ENCODE measurements at regions not wholly inside any gene's neighbourhood (a gene's known extent, or its start where the extent isn't known, plus 50 kb on each side); places are given as distances from the start of the nearest gene placed in this dataset.

DNA sequence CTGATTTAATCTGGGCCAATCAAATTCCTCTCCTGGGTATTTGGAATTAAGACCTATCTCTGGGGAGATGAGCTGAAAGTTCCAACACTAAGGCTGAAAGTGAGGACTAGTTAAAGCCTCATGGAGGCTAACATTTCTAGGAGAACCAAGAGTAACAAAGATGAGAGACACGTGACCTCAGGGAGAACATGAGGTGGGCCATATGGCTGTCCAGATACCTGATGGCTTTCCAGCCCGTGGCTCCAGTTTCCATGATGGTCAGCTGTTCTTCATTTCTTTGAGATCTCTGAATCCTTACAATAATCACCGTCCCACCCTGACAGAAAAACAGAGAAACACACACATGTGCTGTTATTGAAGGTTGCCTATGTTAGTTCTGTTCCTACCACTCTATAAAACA is 66.1 kb downstream of the LEPR start:
- DNase-seq: no peak

DNA sequence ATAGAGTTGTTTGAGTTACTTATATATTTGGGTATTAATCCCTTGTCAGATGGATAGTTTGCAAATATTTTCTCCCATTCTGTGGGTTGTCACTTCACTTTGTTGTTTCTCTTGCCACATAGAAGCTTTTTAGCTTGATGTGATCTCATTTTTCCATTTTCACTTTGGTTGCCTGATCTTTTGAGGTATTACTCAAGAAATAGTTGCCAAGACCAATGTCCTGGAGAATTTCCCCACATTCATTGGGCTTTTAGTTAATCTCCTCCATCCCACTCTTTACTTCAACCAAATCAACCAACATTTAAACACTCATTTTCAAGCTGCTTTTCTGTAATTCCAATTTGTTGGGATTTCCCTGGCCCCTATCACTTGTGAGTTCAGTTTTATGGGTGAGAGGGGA is 69.0 kb downstream of the LEPR start:
- no peak for DNase-seq

DNA sequence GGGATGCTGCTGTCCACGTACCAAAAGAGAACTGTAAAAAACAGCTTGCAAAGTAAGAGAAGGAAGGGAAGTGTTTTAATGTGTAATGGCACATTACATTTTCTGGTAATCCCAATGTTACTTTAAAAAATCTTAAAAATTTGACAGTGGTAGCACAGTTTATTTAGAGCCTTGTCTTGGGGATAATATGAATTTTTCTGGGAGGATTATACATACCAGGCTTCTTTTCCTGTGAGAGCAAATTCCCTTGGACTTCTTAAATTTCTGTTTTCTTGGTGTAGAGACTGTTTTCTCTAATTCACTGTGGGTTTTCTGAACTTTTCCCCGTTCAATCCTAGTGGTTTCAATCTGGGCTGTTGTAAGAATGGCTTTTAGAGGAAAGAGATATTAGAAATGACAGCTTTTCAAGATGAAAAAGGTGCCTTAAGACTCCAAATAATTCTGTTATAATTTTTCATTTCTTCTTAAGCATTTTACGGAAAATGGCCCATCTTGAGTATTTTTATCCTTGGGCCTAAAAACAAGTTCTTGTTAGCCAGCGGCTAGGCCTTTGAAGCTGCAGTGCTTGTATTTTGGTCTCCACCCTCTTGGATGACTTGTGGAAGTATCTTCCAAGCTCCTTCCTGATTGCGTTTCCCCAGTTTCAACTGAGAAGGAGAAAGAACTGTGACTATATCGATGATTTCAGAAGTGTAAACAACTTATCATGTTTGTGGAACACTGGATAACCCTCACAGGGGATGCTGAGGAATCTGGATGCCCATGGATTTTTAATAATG is 70.0 kb downstream of the LEPR start:
- no peak for DNase-seq

DNA sequence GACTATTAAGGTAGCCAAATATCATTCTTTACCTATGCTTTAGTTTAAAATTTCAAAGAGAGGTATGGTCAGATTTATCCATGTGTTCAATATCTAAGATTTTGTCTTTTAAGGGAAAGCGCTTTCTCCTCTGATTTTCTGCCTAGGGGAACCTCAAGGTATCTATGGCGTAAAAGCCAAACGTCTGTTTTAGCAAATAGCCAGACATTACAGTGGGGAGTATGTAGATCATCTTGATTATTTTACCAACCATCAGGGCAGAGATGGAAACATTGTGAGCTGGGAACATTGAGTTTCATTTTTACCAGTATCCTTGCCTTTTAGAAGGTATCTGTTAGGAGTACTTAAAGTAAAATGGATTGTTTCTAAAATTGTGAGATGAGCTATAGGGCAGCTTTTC is 71.0 kb downstream of the LEPR start:
- no peak for DNase-seq

DNA sequence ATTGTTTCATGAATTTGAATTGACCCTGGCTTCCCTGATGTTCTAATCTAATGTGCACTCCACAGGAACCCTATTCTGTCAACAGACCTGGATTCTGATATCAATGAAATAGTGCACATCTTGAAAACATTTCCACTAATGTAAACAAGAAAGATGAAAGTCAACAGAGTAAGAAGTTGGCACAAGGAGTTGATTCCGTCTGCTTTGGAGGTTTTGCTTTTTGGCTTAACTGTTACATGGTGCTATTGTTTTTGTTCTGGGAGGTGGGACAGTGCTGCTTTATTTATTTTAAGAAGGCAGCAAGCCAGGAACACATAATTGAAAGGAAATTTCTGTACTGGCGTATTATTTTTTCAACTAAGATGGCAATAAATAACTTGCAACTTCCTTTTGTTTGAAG is 73.3 kb downstream of the LEPR start:
- no peak for DNase-seq

DNA sequence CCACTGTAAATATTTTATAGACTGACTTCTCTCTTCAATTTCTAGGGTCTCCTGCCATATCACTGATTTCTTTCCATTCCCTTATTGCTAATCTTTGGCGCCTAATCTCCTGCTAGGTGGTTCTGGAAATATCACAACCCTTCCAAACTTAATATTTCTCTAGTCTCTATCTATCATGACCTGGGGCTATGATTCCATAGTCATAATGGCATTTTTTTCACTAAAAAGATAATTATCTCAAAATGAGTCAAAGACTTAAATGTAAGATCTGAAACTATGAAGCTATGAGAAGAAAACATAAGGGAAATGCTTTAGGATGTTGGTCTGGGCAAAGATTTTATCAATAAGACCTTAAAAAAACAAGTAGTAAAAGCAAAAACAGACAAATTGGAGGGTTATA is 74.2 kb downstream of the LEPR start:
- no peak for DNase-seq

DNA sequence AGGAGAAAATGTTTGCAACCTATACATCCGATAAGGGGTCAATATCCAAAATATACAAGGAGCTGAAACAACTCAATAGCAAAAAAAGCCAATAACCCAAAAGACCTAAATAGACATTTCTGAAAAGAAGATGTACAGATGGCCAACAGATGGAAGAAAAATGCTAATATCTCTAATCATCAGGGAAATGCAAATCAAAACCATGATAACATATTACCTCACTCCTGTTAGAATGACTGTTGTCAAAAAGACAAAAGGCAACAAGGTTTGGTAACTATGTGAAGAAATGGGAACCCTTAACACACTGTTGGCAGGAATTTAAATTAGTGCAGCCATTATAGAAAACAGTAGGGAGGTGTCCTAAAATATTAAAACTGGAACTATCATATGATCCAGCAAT is 74.7 kb downstream of the LEPR start:
- DNase-seq: no peak

DNA sequence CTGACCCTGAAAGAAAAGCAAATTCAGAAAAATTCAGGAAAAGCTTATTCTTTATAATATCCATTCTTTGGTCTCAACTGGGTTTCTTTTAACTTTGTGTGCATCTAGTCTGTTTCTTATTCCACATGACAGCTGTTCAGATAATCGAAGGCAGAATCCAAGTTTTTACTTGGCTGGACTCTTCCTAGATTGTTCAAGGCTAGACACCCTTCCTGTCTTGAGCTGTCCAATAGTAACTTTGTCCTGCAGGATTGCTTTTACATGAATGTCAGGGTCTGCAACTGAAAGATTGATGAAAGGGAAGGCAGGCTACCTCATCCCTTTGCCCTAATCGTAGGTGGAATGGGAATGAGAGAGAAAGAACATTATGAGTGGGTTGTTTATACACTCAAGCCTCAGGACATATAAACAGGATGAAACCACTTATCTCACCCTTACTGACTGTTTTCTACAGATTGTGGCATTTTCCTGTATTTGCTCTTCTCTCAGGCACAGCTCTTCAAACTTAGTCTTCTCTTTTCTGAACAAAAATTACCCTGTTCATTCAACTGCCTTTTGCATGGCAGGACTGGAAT is 76.9 kb downstream of the LEPR start:
- no peak for DNase-seq

DNA sequence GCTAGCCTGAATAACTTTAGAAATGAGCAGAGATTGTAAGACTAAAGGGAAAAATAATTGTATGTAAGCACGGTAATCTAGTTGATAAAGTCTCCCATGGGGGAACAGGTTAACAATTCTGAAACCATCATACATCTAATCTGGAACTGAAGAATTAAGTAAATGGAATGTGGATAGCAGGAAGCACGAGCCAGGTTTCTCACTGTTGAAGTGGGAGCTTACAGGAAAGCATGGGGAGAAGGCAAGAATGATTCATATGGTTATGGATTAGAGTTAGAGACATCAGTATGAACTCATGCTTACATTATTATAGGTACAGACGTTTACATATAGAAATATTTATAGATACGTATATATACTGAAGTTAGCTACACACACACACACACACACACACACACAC is 83.0 kb downstream of the LEPR start:
- no peak for DNase-seq

DNA sequence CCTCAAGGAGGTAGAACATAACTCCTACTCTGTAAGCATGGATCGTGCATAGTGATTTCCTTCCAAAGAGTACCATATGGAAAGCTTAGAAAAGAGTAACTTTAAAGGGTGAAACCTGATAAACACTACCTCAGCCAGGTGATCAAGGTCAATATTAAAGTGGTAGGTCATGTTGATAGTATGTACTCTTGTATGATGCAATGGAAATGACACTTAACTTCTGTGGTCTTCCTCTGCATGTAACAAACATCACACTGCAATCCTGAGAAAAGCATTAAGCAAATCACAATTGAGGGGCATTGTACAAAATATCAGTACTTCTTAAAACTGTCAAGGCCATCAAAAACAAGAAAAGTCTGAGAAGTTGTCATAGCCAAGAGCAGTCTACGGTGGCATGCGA is 83.8 kb downstream of the LEPR start:
- DNase-seq: no peak

DNA sequence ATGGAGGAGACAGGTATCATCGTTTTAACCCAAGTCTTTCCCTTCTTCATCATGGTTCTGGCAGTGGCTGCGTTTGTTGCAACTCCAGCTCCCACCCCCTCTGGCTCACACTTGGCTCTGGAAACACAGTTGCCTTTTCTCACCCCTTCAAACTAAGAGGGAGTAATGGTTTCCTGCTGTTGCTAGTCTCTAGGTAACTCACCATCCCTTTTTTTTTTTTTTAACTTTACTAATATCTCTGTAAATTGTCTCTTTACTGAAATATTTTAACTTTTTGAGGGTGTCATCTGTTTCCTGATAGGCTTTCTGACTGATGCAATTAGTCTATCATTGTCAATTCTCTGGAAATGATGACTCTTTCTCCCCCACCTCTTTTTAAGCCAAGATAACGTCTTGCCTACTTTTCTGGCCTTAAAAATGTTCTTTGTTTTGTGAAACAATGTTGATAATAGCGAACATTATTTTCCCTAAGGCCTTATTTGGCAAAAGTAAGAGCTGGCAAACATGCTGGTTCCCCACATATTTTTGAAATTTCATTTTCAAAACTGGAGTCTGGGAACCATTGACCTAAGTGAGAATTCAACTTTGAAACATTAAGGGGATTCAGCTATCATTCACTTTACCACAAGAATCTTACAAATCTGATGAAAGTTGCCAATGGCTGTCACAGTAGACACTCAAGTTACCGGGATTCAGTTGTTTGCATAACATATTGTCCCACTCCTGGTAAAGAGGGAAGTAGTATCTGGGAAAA is 85.3 kb downstream of the LEPR start:
- DNase-seq: no peak

DNA sequence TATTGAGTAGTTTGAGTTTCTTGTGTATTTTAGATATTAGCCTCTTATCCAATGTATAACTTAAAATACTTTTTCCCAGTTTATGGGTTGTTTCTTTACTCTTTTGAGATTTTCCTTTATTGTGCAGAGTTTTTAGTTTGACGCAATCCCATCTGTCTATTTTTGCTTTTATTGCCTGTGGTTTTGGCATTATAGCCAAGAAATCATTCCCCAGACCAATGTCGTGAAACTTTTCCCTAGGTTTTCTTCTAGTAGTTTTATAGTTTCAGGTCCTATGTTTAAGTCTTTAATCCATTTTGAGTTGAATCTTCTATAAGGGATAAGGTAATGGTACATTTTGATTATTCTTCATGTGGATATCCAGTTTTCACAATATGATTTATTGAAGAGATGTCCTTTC is 87.6 kb downstream of the LEPR start:
- no peak for DNase-seq

DNA sequence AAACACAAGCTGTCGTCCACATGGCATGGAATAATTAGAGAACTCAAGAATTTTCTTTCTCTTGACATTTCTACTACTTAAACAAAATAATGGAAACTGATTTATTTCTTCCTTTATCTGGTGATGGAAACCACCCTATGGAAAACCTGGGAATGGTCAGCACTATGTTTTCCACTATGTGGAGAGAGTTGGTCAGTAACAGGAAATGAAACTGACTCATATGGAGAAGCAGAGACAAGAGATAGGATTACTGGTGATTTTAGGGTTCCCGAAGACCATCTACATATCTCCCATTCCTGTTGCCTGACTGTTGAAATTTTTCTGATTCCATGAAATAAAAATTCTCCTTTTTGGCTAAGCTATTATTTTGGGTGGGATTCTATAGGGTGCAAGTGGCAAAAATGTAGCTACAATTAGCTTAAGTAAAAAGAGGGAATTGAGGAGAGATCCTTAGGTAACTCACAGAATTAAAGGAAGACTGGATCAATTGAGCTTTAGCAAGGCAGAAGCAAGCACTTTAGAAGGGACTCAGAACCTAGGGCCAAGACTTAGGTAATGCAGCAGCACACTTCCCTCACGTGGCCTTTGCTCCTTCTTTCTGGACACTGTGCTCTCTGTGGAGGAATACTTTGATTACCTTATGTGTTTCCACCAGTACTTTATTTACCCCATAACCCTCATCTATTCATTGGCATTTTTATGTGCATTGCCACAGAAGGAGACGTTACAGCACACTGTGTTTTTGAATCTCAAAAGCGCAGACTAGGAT is 89.6 kb downstream of the LEPR start:
- DNase-seq: no peak

DNA sequence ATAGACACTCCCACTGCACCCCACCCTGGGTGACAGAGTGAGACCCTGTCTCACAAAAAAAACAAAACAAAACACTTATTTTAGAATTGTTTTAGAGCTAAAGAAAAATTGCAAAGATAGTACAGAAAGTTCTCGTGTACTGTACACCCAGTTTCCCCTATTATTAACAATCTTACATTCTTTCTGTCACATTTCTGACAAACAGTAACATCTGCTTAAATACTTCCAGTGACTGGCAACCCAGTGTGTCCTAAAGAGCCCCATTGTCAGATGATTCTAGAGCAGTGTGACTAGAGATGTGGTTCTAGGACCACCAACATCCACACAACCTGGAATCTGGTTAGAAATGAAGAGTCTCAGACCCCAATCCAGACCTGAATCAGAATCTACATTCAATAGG is 90.5 kb downstream of the LEPR start:
- DNase-seq: no peak

DNA sequence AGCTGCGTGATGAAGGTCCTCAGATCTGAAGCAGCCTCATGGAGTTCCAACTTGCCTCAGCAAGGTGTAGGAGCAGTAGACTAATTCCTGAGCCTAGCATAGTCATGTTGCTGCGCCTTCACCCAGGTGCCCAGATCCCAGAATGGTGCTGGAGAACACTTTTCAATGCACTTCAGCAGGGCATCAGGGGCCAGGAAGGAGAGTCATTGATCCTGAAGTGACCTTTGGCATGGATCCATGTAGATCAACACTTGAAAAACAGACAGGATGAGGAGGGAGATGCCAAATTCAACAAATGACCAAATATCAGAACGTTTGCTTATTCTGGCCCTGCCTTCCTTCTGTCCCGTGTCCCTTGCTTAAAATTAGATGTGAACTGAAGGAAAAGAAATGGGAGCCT is 91.9 kb downstream of the LEPR start:
- no peak for DNase-seq

DNA sequence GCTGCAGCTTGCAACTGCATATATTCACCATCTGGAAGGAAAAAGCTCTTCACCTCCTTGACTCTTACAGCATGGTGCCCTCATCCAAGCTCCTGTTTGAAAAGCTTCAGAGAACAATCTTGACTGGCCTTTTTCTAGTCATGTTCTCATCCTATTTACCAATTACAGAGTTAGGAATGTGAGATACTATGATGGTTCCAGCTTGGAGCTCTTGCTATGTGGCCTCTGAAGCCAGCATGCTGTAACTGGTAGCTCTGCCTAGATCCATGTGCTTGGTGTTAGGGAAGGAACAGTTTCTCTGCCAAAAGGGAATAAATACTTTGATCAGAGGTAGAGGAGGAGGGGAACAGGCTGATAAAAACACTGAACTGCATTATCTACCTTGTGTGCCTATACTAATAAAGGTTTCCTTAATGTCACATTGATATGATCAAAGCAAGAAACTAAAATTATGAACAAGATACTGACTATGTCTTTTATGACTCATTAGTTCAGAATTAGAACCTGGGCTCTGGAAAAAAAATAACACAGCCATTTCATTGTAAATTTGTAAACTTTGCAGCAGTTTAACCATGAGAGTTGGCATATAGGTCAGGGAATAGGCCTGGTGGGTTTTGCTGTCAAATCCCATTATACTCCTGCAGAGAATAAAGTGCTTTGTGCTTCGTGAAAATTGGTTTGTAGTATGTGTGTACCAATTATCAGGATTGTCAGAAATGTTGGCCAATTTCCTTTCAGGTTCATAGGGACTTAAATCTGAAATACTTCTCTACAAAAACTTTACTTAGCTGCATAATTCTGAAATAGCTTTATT is 92.7 kb downstream of the LEPR start:
- no peak for DNase-seq

DNA sequence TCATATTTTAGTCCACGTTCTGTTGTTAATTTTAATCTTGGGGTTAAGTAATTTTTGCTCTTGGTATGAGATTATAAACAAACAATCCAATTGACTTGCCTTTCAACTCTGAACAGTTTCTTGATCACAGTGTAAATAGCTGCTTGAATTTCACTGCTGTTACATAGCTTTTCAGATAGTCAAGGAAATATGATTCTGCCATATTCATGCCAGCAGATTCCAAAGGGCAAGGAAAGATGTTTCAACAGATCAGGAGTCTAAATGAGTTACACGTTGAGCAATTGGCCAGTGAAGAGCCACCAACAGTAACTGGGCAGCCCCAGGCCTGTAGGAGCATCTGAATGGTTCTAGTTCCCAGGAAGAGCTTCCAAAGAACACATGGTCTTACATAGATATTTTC is 93.6 kb downstream of the LEPR start:
- no peak for DNase-seq

DNA sequence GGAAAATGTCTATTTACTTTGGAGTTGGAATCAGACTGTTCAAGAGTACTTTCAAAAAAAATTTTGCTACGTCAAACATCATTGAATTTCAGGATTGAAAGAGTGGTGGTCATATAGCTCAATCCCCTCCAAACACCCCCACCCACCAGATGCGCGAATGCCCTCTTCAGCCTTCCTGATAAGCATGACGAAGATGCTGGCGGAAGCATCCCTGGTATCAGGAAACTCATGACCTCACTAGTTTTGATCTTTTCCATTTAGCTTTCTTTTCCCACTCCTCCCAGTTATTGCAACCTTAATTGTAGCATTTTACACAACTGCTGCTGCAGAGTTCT is 104.4 kb downstream of the LEPR start:
- DNase-seq: no peak

DNA sequence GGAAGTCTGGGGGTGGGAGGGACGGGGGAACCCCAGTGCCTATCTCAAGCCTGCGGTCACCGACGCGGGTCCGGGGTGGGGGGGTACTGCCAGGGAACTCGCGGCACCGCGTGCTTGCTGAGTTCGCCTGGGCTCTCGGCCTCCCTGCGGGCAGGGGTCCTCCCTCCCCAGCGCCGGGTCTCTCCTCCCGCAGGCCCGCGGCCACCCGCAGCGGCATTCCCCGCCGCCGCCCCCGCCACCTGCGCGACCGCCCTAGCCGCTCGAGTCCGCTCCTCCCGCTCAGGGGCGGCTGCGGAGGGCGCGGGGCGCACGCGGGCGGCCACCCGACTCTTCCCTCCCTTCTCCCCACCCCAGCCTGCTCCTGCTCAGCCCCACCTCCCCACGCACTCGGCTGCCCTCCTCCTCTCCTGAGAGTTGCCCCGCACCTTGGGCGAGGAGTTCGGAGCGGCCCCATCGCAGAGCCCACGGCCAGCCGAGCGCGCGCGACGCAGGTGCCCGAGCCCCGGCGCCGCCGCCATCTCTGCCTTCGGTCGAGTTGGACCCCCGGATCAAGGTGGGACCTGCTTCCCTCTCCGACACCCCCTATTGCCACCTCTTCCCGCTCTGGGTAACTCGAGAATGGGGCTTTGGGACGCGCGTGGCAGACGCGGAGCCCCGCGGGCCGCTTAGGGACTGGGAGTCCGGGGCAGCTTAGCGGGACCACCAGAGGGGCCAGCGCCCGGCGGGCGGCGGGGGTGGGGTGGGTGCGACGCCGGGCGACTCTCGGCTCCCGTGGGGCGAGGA is 105.0 kb downstream of the LEPR start:
- DNase-seq: no peak

DNA sequence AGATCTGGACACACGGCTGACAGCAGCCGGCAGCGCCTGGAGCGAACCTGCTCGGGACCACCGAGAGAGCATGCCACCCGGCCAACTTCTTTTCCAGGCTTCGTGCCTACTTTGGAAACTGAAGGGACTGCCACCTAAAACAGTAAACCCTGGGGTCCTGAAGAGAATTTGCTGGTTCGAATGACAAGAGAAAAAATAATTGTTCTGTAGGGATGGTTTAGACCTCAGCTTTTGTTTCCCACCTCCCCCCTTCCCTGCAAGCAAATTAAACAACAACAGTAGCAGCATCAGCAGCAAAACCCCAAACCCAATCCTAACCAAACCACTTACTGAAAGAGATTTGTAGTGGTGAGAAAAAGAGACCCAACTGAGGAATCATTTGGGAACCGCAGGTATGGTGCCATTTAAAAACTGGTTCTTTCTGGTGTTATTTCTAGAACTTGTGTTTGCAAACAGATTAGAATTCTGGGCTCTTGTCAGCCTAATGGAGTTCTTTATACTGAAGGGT is 105.6 kb downstream of the LEPR start:
- DNase-seq: no peak

DNA sequence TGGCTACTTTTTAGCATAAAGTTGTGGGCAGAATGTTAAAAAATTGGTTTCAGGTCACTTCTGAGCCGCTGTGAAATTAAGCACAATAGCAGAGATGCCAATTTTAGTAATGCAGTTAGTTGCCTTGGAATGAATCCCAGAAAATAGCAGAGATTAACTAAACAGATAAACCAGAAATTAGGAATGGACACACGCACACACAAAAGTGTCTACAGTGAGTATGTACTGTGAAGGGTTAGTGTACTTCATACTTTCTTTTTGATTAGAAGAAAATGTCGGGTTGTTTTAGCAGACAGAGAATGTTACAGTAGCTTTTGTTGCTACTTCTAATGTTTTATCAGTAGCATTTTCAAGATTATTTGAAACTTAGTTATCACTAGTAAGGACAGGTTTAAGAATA is 106.7 kb downstream of the LEPR start:
- DNase-seq: no peak

All from activated naive CD4-positive, alpha-beta T cell (primary cell).